ENCODE measurements at regions not wholly inside any gene's neighbourhood (a gene's known extent, or its start where the extent isn't known, plus 50 kb on each side); places are given as distances from the start of the nearest gene placed in this dataset.

DNA sequence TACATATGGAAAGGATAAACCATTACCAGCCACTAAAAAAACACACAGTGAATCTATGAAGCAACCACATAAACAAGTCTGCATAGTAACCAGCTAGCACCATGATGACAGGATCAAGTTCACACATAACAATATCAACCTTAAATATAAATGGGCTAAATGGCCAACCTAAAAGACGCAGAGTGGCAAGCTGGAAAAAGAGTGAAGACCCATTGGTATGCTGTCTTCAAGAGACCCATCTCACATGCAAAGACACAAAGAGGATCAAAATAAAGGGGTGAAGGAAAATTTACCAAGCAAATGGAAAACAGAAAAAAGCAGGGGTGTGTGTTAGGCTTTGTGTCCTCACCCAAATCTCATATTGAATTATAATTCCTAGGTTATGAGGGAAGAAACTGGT, 909.2 kb downstream of the EPHA7 start:
- Histone ChIP-seq H3K9me3 (no peaks in the 10 kb centered on the region), H3K4me1 (no peaks in the 10 kb centered on the region), H3K27me3 (no peaks in the 10 kb centered on the region), H3K36me3 (no peaks in the 10 kb centered on the region), H3K4me3 (no peak overlapping the region), H3K27ac (no peak overlapping the region)
- intact Hi-C loops (cut with DNase I) = no loop called here
- TF ChIP-seq CTCF (IDR thresholded peaks at IDR 0.05) = no peak
- ATAC-seq (no peak), DNase-seq (no peak)

DNA sequence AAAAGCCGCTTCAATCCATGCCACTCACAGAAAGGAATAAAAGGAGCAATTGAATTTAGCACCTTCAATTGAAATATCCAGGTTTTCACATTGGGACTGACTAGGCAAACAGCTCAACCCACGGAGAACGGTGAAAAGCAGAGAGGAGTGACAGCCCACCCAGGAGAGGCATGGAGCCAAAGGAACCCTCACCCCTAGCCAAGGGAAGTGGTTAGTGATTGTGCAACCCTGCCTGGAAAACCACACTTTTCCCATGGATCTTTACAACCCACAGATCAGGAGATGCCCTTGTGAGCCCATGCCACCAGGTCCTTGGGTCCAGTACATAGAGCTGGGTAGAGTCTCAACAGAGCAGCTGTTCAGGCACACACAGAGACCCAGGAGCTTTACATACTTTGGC, 911.8 kb downstream of the EPHA7 start:
- DNase-seq (no peak), ATAC-seq (no peak)
- intact Hi-C loops (cut with DNase I) = no loop called here
- Histone ChIP-seq H3K27ac (no peak overlapping the region), H3K4me3 (no peak overlapping the region), H3K27me3 (no peaks in the 10 kb centered on the region), H3K36me3 (no peaks in the 10 kb centered on the region), H3K9me3 (no peaks in the 10 kb centered on the region), H3K4me1 (no peaks in the 10 kb centered on the region)
- TF ChIP-seq CTCF (IDR thresholded peaks at IDR 0.05) = no peak

DNA sequence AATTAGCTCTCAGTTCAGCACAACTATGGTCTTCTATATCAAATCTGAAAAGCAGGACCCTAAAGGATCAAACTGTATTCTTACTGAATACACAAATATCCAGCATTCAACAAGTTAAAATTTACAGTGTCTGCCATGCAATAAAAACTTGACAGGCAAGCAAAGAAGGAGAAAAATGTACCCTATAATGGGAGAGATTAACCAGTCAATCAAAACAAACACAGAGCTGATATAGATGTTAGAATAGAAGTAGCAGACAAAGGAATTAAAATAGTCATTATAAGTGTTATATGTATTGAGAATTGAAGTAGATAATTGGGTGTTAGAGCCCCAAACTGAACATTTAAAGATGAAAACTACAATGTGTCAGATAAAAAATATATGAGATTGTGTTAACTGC, 914.9 kb downstream of the EPHA7 start:
- no peaks in the 10 kb centered on the region for H3K27me3 ChIP-seq
- no peaks in the 10 kb centered on the region for H3K36me3 ChIP-seq
- no peak for DNase-seq
- no peaks in the 10 kb centered on the region for H3K4me1 ChIP-seq
- TF ChIP-seq CTCF (IDR thresholded peaks at IDR 0.05) = no peak
- no peak overlapping the region for H3K27ac ChIP-seq
- ATAC-seq = no peak
- intact Hi-C loops (cut with DNase I) = no loop called here
- no peak overlapping the region for H3K4me3 ChIP-seq
- H3K9me3 ChIP-seq = no peaks in the 10 kb centered on the region

DNA sequence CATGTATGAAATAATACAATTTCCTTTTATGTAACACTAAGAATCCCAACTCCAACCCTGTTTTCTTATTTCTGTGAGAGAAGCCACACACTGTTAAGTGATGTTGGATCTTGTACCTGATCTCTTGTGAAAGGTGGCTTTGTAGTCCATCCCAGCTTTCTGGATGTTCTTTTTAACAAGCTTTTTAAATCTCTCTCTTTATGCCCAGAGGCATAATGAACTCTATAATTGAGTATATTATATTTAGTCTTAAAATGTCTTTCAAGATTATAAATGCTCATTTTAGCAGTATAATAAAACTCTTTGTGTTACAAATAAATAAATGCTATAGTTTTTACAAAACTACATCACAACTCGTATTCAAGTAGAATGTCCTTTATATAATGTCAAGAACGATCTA, 922.1 kb downstream of the EPHA7 start:
- Histone ChIP-seq H3K27ac (no peak overlapping the region), H3K4me1 (no peaks in the 10 kb centered on the region), H3K36me3 (no peaks in the 10 kb centered on the region), H3K9me3 (no peaks in the 10 kb centered on the region), H3K4me3 (no peak overlapping the region), H3K27me3 (no peaks in the 10 kb centered on the region)
- DNase-seq = no peak
- no peak for TF ChIP-seq CTCF (IDR thresholded peaks at IDR 0.05)
- no peak for ATAC-seq
- intact Hi-C loops (cut with DNase I) = no loop called here

- intact Hi-C loops (cut with DNase I) = no loop called here
- H3K36me3 ChIP-seq = no peaks in the 10 kb centered on the region
- H3K27ac ChIP-seq = no peak overlapping the region
- DNase-seq = no peak
- no peaks in the 10 kb centered on the region for H3K4me1 ChIP-seq
- ATAC-seq = no peak
- H3K9me3 ChIP-seq = no peaks in the 10 kb centered on the region
- TF ChIP-seq CTCF (IDR thresholded peaks at IDR 0.05) = no peak
- no peak overlapping the region for H3K4me3 ChIP-seq
- H3K27me3 ChIP-seq = no peaks in the 10 kb centered on the region
Observed at GRCh38 chr6:92496527-92496926, 922.8 kb downstream of the EPHA7 start.

GRCh38 chr6:92495242-92495641, 924.1 kb downstream of the EPHA7 start:
- H3K27me3 ChIP-seq = no peaks in the 10 kb centered on the region
- DNase-seq (no peak), ATAC-seq (no peak)
- no peak for TF ChIP-seq CTCF (IDR thresholded peaks at IDR 0.05)
- H3K36me3 ChIP-seq = no peaks in the 10 kb centered on the region
- no peak overlapping the region for H3K27ac ChIP-seq
- H3K4me1 ChIP-seq = no peaks in the 10 kb centered on the region
- H3K9me3 ChIP-seq = no peaks in the 10 kb centered on the region
- intact Hi-C loops (cut with DNase I) = no loop called here
- H3K4me3 ChIP-seq = no peak overlapping the region

All from upper lobe of right lung (tissue), 1 donor.